ENCODE measurements at regions not wholly inside any gene's neighbourhood (a gene's known extent, or its start where the extent isn't known, plus 50 kb on each side); places are given as distances from the start of the nearest gene placed in this dataset.

DNA sequence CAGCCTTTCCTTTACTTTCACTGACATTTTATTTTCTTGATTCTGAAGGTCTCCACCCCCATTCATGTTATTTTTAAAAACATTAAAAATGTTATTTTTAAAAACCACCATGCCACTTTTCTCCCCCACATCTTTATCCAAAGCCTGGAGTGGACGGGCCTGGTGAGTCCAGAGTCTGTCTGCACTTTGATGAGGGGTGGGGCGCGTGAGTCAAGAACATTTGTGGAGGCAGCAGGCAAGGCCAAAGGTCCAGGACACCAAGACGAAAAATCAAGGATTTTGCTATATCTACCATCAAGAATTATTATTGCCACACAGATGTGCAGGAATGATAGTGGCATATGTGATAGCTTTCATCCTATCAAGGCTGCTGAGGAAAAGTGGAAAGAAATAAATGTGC lies 224.9 kb downstream of the FGF9 start (continued):
- TF ChIP-seq, protein P1, sequence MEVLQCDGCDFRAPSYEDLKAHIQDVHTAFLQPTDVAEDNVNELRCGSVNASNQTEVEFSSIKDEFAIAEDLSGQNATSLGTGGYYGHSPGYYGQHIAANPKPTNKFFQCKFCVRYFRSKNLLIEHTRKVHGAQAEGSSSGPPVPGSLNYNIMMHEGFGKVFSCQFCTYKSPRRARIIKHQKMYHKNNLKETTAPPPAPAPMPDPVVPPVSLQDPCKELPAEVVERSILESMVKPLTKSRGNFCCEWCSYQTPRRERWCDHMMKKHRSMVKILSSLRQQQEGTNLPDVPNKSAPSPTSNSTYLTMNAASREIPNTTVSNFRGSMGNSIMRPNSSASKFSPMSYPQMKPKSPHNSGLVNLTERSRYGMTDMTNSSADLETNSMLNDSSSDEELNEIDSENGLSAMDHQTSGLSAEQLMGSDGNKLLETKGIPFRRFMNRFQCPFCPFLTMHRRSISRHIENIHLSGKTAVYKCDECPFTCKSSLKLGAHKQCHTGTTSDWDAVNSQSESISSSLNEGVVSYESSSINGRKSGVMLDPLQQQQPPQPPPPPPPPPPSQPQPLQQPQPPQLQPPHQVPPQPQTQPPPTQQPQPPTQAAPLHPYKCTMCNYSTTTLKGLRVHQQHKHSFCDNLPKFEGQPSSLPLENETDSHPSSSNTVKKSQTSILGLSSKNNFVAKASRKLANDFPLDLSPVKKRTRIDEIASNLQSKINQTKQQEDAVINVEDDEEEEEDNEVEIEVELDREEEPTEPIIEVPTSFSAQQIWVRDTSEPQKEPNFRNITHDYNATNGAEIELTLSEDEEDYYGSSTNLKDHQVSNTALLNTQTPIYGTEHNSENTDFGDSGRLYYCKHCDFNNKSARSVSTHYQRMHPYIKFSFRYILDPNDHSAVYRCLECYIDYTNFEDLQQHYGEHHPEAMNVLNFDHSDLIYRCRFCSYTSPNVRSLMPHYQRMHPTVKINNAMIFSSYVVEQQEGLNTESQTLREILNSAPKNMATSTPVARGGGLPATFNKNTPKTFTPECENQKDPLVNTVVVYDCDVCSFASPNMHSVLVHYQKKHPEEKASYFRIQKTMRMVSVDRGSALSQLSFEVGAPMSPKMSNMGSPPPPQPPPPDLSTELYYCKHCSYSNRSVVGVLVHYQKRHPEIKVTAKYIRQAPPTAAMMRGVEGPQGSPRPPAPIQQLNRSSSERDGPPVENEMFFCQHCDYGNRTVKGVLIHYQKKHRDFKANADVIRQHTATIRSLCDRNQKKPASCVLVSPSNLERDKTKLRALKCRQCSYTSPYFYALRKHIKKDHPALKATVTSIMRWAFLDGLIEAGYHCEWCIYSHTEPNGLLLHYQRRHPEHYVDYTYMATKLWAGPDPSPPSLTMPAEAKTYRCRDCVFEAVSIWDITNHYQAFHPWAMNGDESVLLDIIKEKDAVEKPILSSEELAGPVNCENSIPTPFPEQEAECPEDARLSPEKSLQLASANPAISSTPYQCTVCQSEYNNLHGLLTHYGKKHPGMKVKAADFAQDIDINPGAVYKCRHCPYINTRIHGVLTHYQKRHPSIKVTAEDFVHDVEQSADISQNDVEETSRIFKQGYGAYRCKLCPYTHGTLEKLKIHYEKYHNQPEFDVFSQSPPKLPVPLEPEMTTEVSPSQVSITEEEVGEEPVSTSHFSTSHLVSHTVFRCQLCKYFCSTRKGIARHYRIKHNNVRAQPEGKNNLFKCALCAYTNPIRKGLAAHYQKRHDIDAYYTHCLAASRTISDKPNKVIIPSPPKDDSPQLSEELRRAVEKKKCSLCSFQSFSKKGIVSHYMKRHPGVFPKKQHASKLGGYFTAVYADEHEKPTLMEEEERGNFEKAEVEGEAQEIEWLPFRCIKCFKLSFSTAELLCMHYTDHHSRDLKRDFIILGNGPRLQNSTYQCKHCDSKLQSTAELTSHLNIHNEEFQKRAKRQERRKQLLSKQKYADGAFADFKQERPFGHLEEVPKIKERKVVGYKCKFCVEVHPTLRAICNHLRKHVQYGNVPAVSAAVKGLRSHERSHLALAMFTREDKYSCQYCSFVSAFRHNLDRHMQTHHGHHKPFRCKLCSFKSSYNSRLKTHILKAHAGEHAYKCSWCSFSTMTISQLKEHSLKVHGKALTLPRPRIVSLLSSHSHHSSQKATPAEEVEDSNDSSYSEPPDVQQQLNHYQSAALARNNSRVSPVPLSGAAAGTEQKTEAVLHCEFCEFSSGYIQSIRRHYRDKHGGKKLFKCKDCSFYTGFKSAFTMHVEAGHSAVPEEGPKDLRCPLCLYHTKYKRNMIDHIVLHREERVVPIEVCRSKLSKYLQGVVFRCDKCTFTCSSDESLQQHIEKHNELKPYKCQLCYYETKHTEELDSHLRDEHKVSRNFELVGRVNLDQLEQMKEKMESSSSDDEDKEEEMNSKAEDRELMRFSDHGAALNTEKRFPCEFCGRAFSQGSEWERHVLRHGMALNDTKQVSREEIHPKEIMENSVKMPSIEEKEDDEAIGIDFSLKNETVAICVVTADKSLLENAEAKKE (CRISPR knock-in tag; IDR thresholded peaks at IDR 0.05): no peak
- no peak for TF ChIP-seq NANOG (IDR thresholded peaks at IDR 0.05; ENCODE audit: borderline replicate concordance)
- no peak for TF ChIP-seq EZH2 (IDR thresholded peaks at IDR 0.05; ENCODE audit: low read depth, unreplicated experiment)
- TF ChIP-seq JUNB (IDR thresholded peaks at IDR 0.05; ENCODE audit: unreplicated experiment): no peak

- no peaks in the 10 kb centered on the region for H3F3A ChIP-seq (replicated peaks; ENCODE audit: low read depth)
- H3K27ac ChIP-seq (ENCODE audit: low read depth): no peak overlapping the region
- Mint-ChIP-seq H3K27ac (no peak overlapping the region), H3K4me3 (no peak overlapping the region), H3K9me3 (no peaks in the 10 kb centered on the region), H3K27me3 (ENCODE audit: insufficient read depth, low read depth, poor library complexity) (peaks cover 6% of the 10 kb centered on the region), H3K36me3 (ENCODE audit: low read depth) (no peaks in the 10 kb centered on the region), H3K4me1 (peaks cover 12% of the 10 kb centered on the region)
- no peaks in the 10 kb centered on the region for H3K4me1 ChIP-seq (ENCODE audit: insufficient read depth)
- ATAC-seq (no peak), DNase-seq (ENCODE audit: low spot score) (no peak)
- no peaks in the 10 kb centered on the region for H4K20me1 ChIP-seq (replicated peaks; ENCODE audit: insufficient read depth)
- H2AFZ ChIP-seq: no peak overlapping the region
- no peak overlapping the region for H3K4me3 ChIP-seq
- H3K79me2 ChIP-seq (replicated peaks; ENCODE audit: insufficient read depth): no peaks in the 10 kb centered on the region
- TF ChIP-seq CREB1 (CRISPR knock-in tag; IDR thresholded peaks at IDR 0.05; ENCODE audit: low read depth): no peak
- TF ChIP-seq, protein P1 (CRISPR knock-in tag; IDR thresholded peaks at IDR 0.05): no peak
- H3K27me3 ChIP-seq (ENCODE audit: insufficient read depth): no peaks in the 10 kb centered on the region
- no peaks in the 10 kb centered on the region for H3K36me3 ChIP-seq (ENCODE audit: insufficient read depth)
- H3K9me2 ChIP-seq (ENCODE audit: insufficient read depth): 0 out of 2 replicates have a peak, but pooled peaks cover 3% of the 10 kb centered on the region
- no peak overlapping the region for H3K4me2 ChIP-seq
These were observed 226.3 kb downstream of the FGF9 start for GRCh38 chr13:21897161-21897560.

All from GM23338 (cell line).